Karpas-422 (cell line): ENCODE measurements at regions not wholly inside any gene's neighbourhood (a gene's known extent, or its start where the extent isn't known, plus 50 kb on each side); places are given as distances from the start of the nearest gene placed in this dataset.

ENCODE experiments used
- DNase-seq: peaks from one replicate; pipeline ENCODE4 v3.0.0-alpha.2; 2015
- H2AFZ ChIP-seq: fragments of 200-600 bp; sonication (generic); 2 replicates; pipeline ENCODE4 v1.6.1; 2014; ENCODE audit warnings: antibody characterized with exemption, low read length, mixed read lengths
- H3K27ac ChIP-seq: fragments of 200-600 bp; sonication (generic); 2 replicates; pipeline ENCODE4 v1.5.1; 2014; ENCODE audit warnings: mild to moderate bottlenecking, low read length, moderate library complexity
- H3K27me3 ChIP-seq: fragments of 200-600 bp; sonication (generic); 2 replicates; pipeline ENCODE4 v1.6.1; 2014; ENCODE audit warnings: low read length, mixed read lengths
- H3K36me3 ChIP-seq: fragments of 200-600 bp; sonication (generic); 2 replicates; pipeline ENCODE4 v1.6.1; 2014; ENCODE audit warnings: low read length, mixed read lengths; ENCODE audit not compliant: insufficient read depth
- H3K4me1 ChIP-seq: fragments of 200-600 bp; sonication (generic); 2 replicates; pipeline ENCODE4 v1.6.1; 2014; ENCODE audit warnings: mild to moderate bottlenecking, low read length, mixed read lengths
- H3K4me2 ChIP-seq: fragments of 200-600 bp; sonication (generic); 2 replicates; pipeline ENCODE4 v1.6.1; 2014; ENCODE audit warnings: low read length, low read depth, mild to moderate bottlenecking; ENCODE audit not compliant: poor library complexity, severe bottlenecking
- H3K4me3 ChIP-seq: fragments of 200-600 bp; sonication (generic); 2 replicates; pipeline ENCODE4 v1.5.1; 2014; ENCODE audit warnings: mild to moderate bottlenecking, antibody characterized with exemption, low read length, mixed read lengths
- H3K79me2 ChIP-seq: fragments of 200-600 bp; sonication (generic); 2 replicates; pipeline ENCODE4 v1.6.1; 2014; ENCODE audit warnings: mild to moderate bottlenecking, low read length, mixed read lengths
- H3K9ac ChIP-seq: fragments of 200-600 bp; sonication (generic); 2 replicates; pipeline ENCODE4 v1.6.0; 2014; ENCODE audit warnings: low read length
- H3K9me2 ChIP-seq: fragments of 200-600 bp; sonication (generic), shearing (Covaris generic); replicated peaks from 2 replicates; pipeline ENCODE4 v1.6.0; 2014; ENCODE audit warnings: mild to moderate bottlenecking, low read length, moderate library complexity; ENCODE audit not compliant: insufficient read depth
- H3K9me3 ChIP-seq: fragments of 300-700, 200-600 bp; sonication (generic); 2 replicates; pipeline ENCODE4 v1.6.1; 2014; ENCODE audit warnings: low read length, mixed read lengths
- H4K20me1 ChIP-seq: fragments of 200-600 bp; sonication (generic); 2 replicates; pipeline ENCODE4 v1.6.1; 2014; ENCODE audit warnings: mild to moderate bottlenecking, antibody characterized with exemption, low read length, low read depth; ENCODE audit not compliant: insufficient read depth

DNA sequence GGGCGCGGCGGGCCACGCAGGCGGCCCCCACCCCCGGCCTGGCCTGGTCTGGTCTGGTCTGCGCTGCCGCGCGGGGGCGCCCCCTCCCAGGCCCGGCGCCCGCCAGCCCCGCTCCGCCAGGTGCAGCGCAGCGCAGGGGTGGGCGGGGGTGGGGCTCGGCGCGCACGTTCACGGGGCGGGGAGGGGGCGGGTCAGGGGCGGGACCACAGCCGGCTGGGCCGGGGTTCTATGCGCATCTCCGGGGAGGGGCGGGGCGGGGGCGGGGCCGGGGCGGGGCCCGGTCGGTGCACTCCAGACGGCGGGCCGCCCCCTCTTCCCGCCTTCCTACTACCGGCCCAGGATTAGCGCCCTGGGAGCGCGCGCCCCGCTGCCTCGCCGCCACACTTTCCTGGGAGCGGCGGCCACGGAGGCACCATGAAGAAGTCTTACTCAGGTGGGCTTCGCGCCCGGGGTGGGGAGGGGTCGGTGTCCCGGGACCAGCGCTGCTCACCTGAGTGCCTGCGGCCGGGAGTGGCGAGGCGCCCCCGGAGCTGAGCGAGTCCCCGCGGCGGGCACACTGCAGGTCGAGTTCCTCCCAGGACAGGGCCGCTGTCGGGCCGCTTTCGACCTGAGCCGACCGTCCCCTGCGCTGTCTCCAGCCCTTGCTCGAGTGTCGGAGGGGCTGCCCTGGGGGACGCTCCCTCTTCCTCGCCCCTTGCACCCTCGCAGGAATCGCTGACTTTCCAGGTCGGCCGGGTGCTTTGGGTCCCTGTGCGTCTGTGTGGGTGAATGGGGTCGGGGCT is 140.5 kb downstream of the SEC14L1 start:
- no peaks in the 10 kb centered on the region for H3K27me3 ChIP-seq
- no peak overlapping the region for H2AFZ ChIP-seq
- no peaks in the 10 kb centered on the region for H3K9me3 ChIP-seq
- H3K4me1 ChIP-seq, result no peaks in the 10 kb centered on the region
- no peak overlapping the region for H3K27ac ChIP-seq
- no peak overlapping the region for H3K9ac ChIP-seq
- H4K20me1 ChIP-seq, result 0 out of 2 replicates have a peak, but pooled peaks cover 4% of the 10 kb centered on the region
- no peaks in the 10 kb centered on the region for H3K9me2 ChIP-seq
- H3K36me3 ChIP-seq, result no peaks in the 10 kb centered on the region
- H3K79me2 ChIP-seq, result no peaks in the 10 kb centered on the region
- DNase-seq, result no peak
- H3K4me3 ChIP-seq, result no peak overlapping the region
- H3K4me2 ChIP-seq, result no peak overlapping the region

DNA sequence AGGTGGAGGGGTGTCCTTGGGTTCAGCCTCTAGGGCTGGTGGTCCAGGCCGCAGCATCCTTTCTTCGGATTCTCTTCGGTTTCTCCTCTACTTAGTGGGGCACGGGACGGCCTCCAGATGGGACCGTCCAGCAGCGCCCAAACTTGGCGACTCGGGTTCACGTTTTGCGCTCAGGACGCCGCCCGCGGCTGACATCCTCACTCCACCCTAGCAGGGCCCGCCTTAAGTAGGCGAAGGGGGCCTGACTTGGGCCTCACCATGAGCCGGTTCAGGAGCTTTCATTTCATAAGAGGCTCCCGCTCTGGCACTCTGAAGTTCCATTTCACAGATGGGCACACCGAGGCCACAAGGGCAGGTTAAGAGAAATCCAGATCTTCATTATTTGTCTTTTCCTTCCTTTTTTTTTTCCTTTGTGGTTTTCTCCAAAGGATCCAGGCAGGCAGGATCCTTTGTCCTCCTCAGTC is 141.2 kb downstream of the SEC14L1 start:
- H2AFZ ChIP-seq, result no peak overlapping the region
- no peak overlapping the region for H3K9ac ChIP-seq
- H3K4me3 ChIP-seq, result no peak overlapping the region
- DNase-seq, result no peak
- no peak overlapping the region for H3K4me2 ChIP-seq
- no peaks in the 10 kb centered on the region for H3K27me3 ChIP-seq
- H3K27ac ChIP-seq, result no peak overlapping the region
- H3K9me3 ChIP-seq, result no peaks in the 10 kb centered on the region
- no peaks in the 10 kb centered on the region for H3K36me3 ChIP-seq
- H4K20me1 ChIP-seq, result 0 out of 2 replicates have a peak, but pooled peaks cover 4% of the 10 kb centered on the region
- H3K9me2 ChIP-seq, result no peaks in the 10 kb centered on the region
- H3K79me2 ChIP-seq, result no peaks in the 10 kb centered on the region
- H3K4me1 ChIP-seq, result no peaks in the 10 kb centered on the region

DNA sequence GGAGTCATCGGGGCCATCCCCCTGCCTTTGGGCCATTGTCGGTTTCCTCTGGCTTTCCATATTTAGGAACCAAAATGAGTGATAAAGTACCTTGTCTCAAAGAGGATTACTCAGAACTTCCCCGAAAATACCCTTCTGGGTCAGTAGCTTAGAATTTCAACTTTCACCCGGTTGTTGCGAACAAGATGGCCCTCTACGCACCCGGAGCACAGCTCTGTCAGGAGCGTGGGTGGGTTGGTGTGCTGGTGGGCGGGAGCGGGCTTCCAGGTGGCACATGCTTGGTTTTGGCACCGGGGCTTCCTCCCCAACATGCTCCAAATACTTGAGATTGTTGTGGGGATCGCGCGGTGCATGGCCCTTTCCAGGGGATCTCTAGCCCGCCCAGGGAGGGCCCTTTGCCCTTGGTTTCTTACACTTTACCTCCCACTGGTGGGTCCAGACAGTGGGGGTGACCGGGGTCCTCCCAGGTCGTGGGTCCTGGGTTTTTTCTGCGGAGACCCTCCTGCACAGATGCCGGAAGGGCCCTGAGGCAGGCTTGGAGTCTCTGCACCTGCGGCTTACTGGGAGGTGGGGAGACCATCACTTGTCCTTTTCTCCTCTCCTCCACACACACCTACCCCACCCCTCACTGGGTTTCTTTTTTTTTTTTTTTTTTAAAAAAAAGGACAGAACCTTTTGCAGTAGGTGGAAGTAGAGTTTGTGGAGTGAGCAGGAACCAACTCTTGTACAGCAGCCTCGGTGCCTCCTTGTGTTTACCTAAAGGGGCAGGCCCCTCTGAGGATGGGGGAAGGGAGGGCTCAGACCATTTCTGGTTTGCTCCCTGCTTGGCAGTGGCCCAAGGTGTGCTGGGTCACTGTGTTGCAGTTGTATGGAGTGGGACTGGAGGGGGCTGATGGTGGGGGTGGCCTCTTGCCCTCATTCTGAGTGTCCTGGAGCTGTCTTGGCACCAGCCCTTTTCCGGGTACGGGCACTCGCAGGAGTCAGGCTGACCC is 142.1 kb downstream of the SEC14L1 start:
- no peak overlapping the region for H2AFZ ChIP-seq
- no peaks in the 10 kb centered on the region for H3K4me1 ChIP-seq

DNA sequence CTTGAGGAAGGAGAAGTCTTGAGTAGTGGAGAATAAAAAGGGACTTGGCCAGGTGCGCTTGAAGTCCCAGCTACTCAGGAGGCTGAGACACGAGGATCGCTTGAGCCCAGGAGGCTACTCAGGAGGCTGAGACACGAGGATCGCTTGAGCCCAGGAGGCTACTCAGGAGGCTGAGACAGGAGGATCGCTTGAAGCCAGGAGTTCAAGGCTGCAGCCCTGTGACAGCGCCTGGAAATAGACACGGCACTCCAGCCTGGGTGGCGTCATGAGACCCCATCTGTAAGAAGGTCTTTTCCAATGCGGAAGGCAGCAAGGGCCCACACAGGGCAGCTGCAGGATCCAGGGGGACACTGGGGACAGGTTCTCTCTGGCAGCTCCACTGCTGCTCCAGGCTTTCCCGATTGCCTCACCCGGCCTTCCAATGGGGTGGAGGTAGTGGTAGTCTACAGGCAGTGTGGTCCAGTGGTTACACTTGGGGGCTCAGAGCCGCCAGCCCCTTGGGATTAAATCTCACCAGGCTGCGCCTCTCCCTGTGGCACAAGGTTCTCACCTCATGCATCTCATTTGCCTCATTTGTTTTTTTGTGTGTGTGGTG is 143.4 kb downstream of the SEC14L1 start:
- DNase-seq, result no peak
- 0 out of 2 replicates have a peak, but pooled peaks cover 4% of the 10 kb centered on the region for H4K20me1 ChIP-seq
- H3K27ac ChIP-seq, result no peak overlapping the region
- no peaks in the 10 kb centered on the region for H3K79me2 ChIP-seq
- no peaks in the 10 kb centered on the region for H3K9me3 ChIP-seq
- H3K36me3 ChIP-seq, result no peaks in the 10 kb centered on the region
- no peaks in the 10 kb centered on the region for H3K9me2 ChIP-seq
- no peak overlapping the region for H3K9ac ChIP-seq
- no peak overlapping the region for H3K4me3 ChIP-seq
- no peaks in the 10 kb centered on the region for H3K4me1 ChIP-seq
- no peaks in the 10 kb centered on the region for H3K27me3 ChIP-seq
- H2AFZ ChIP-seq, result no peak overlapping the region
- no peak overlapping the region for H3K4me2 ChIP-seq

More for the DNA sequence above, 142.1 kb downstream of the SEC14L1 start:
- no peak for DNase-seq
- Histone ChIP-seq H3K4me2 (no peak overlapping the region), H3K9ac (no peak overlapping the region), H3K79me2 (no peaks in the 10 kb centered on the region), H3K4me3 (no peak overlapping the region), H3K27ac (no peak overlapping the region), H4K20me1 (0 out of 2 replicates have a peak, but pooled peaks cover 4% of the 10 kb centered on the region), H3K9me2 (no peaks in the 10 kb centered on the region), H3K36me3 (no peaks in the 10 kb centered on the region), H3K9me3 (no peaks in the 10 kb centered on the region), H3K27me3 (no peaks in the 10 kb centered on the region)

DNA sequence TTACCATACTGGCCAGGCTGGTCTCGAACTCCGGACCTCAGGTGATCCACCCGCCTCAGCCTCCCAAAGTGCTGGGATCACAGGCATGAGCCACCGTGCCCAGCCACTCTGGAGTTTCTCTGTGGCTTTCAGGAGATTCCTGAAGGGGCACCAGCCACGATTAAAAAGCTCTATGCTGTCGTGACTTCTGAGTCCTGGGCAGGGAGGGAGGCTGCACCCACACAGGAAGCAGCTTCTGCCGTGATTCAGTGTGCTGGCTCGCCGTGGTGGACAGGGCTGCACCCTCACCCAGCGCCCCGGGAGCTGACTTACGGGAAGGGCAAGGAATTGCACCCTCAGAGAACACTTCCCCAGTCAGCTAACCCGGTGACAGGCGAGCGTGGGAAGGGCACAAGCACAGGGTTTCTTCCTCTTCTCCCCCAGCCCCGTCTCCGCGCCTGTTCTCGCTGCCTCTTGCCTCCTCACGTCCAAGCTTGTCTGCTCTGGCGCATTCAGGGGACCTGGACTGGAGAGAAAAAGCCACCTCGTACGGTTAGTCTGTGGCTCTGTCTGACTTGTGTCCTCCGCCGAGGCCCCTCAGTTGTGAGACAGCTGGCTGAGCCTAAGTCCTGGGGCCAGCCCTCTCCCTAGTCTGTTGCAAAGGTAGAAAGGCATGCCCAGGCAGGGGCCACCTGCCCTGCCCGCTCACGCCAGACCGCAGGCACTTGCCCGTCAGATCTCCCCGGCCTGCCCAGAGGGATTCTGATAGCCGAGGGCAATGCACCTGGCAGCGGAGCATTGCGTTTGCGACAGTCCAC is 145.0 kb downstream of the SEC14L1 start:
- Histone ChIP-seq H3K9me2 (no peaks in the 10 kb centered on the region), H3K27ac (no peak overlapping the region), H3K9ac (no peak overlapping the region), H2AFZ (no peak overlapping the region), H3K4me1 (no peaks in the 10 kb centered on the region), H3K9me3 (no peaks in the 10 kb centered on the region), H3K4me3 (no peak overlapping the region), H3K4me2 (no peak overlapping the region), H3K79me2 (no peaks in the 10 kb centered on the region), H3K27me3 (no peaks in the 10 kb centered on the region), H4K20me1 (0 out of 2 replicates have a peak, but pooled peaks cover 4% of the 10 kb centered on the region), H3K36me3 (no peaks in the 10 kb centered on the region)
- DNase-seq, result no peak

DNA sequence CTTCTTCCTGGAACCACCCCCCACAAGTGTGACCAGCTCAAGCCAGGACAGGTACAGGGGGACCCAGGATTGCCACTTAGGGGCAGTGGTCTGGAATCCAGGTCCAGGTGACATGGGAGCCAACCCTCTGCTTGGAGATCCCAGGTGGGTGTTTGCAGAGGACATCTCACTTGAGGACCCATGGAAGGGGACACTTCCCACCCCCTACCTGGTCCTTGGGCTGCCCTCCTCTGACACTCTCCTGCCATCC is 145.5 kb downstream of the SEC14L1 start:
- no peaks in the 10 kb centered on the region for H3K4me1 ChIP-seq
- no peak overlapping the region for H3K4me2 ChIP-seq
- H3K27me3 ChIP-seq, result no peaks in the 10 kb centered on the region
- no peaks in the 10 kb centered on the region for H3K9me2 ChIP-seq
- H3K9ac ChIP-seq, result no peak overlapping the region
- 0 out of 2 replicates have a peak, but pooled peaks cover 4% of the 10 kb centered on the region for H4K20me1 ChIP-seq
- no peak overlapping the region for H2AFZ ChIP-seq
- H3K36me3 ChIP-seq, result no peaks in the 10 kb centered on the region
- no peaks in the 10 kb centered on the region for H3K9me3 ChIP-seq
- H3K79me2 ChIP-seq, result no peaks in the 10 kb centered on the region
- H3K4me3 ChIP-seq, result no peak overlapping the region
- DNase-seq, result no peak
- no peak overlapping the region for H3K27ac ChIP-seq

DNA sequence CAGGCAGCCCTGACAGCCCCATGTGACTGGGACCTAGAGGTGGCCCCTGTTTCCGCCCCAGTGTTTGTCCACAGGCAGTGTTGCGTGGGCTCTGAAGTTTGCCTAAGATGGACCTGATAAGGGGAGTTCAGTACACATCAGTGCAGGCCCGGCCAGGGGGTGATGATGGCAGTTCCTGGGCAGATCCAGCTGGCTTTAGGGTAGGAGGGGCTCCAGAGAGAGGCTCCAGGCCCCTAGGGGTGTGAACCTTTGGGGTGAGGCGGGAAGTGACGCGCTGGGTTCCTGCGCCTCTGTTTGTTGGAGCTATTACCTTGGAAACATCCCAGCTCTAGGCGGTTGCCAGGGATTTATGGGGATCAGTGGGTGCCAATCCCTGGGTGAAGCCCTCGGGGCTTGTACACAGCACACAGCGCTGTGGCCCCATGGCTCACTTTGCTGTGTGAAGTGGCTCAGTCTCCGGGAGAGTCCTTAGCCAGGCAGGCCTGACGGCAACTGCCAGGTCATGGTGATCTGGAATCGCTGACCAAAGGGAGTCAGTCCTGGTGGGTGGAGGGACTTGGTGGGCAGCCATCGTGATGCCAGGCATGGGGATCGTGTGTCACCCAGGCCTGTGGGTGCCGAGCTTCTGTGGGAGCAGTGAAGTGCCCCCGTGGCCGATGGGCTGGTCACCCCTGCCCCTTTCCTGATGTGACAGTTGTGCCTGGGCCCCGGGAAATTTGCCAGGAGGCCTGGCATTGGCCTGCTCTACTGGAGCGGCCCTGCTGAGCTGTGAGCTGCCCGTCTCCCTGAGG is 146.1 kb downstream of the SEC14L1 start:
- no peaks in the 10 kb centered on the region for H3K9me2 ChIP-seq
- no peak for DNase-seq
- no peak overlapping the region for H3K4me2 ChIP-seq
- no peak overlapping the region for H2AFZ ChIP-seq
- no peaks in the 10 kb centered on the region for H3K79me2 ChIP-seq
- H3K27ac ChIP-seq, result no peak overlapping the region
- H3K9me3 ChIP-seq, result no peaks in the 10 kb centered on the region
- H3K36me3 ChIP-seq, result no peaks in the 10 kb centered on the region
- no peaks in the 10 kb centered on the region for H3K4me1 ChIP-seq
- H3K27me3 ChIP-seq, result no peaks in the 10 kb centered on the region
- 0 out of 2 replicates have a peak, but pooled peaks cover 3% of the 10 kb centered on the region for H4K20me1 ChIP-seq
- H3K9ac ChIP-seq, result no peak overlapping the region
- H3K4me3 ChIP-seq, result no peak overlapping the region
